PFSK-1 (cell line): ENCODE measurements at regions not wholly inside any gene's neighbourhood (a gene's known extent, or its start where the extent isn't known, plus 50 kb on each side); places are given as distances from the start of the nearest gene placed in this dataset.

Source experiments
- FOXP2 ChIP-seq: optimal IDR thresholded peaks from 2 replicates; pipeline ENCODE3; 2011; ENCODE audit warnings: borderline replicate concordance, control low read depth, inconsistent platforms; ENCODE audit not compliant: insufficient read depth; ENCODE audit errors: extremely low read length, extremely low read depth
- POLR2AphosphoS5 ChIP-seq: IDR thresholded peaks from 2 replicates; pipeline ENCODE4 v1.6.1; 2012; ENCODE audit warnings: low read depth, mild to moderate bottlenecking, control low read depth, low read length, moderate library complexity
- REST ChIP-seq, 2 experiments: IDR thresholded peaks; 2 replicates each; pipeline versions ENCODE4 v1.6.1 to v1.8.0; 2011 to 2012; ENCODE audit warnings: low read depth in 2 of 2, low read length in 2 of 2, control low read depth in 1 of 2, inconsistent platforms in 1 of 2, mild to moderate bottlenecking in 1 of 2, moderate library complexity in 1 of 2; ENCODE audit not compliant: insufficient read depth in 1 of 2
- SIN3A ChIP-seq: IDR thresholded peaks from 2 replicates; pipeline ENCODE4 v1.6.1; 2012; ENCODE audit warnings: mild to moderate bottlenecking, low read length, moderate library complexity, borderline replicate concordance; ENCODE audit not compliant: insufficient read depth
- TAF1 ChIP-seq: IDR thresholded peaks from 2 replicates; pipeline ENCODE4 v1.6.1; 2012; ENCODE audit warnings: low read length, control low read depth, borderline replicate concordance; ENCODE audit not compliant: insufficient read depth

- TF ChIP-seq FOXP2, result no peak
- no peak for TF ChIP-seq SIN3A
- no peak for TF ChIP-seq REST (IDR thresholded peaks at IDR 0.05; ENCODE audit: insufficient read depth in 1 of 2, low read depth in 2 of 2, low read length in 2 of 2)
- no peak for TF ChIP-seq TAF1
- no peak for TF ChIP-seq POLR2AphosphoS5
Observed at GRCh38 chr2:150178591-150178990, 308.9 kb downstream of the RND3 start.

- TF ChIP-seq FOXP2, result no peak
- TF ChIP-seq REST (IDR thresholded peaks at IDR 0.05; ENCODE audit: insufficient read depth in 1 of 2, low read depth in 2 of 2, low read length in 2 of 2), result no peak
- no peak for TF ChIP-seq SIN3A
Observed at GRCh38 chr2:150174971-150175421, 312.5 kb downstream of the RND3 start.

GRCh38 chr2:150174056-150174805 lies 313.2 kb downstream of the RND3 start:
- TF ChIP-seq POLR2AphosphoS5, result no peak
- no peak for TF ChIP-seq FOXP2
- TF ChIP-seq SIN3A, result no peak
- TF ChIP-seq REST (IDR thresholded peaks at IDR 0.05; ENCODE audit: insufficient read depth in 1 of 2, low read depth in 2 of 2, low read length in 2 of 2), result no peak
- no peak for TF ChIP-seq TAF1

- TF ChIP-seq REST (IDR thresholded peaks at IDR 0.05; ENCODE audit: insufficient read depth in 1 of 2, low read depth in 2 of 2, low read length in 2 of 2) (no peak), TAF1 (no peak), SIN3A (no peak), FOXP2 (no peak), POLR2AphosphoS5 (no peak)
Observed at GRCh38 chr2:150171065-150171548, 316.4 kb downstream of the RND3 start.
